KG1 (cell line): ENCODE measurements at regions not wholly inside any gene's neighbourhood (a gene's known extent, or its start where the extent isn't known, plus 50 kb on each side); places are given as distances from the start of the nearest gene placed in this dataset.

ENCODE experiments used
- DNase-seq: peaks from one replicate; lab custom pipeline; 2025; lab: John Stamatoyannopoulos, UW

- no peak for DNase-seq
Measured at GRCh38 chr12:27179400-27180214, 64.5 kb upstream of the STK38L start.

DNA sequence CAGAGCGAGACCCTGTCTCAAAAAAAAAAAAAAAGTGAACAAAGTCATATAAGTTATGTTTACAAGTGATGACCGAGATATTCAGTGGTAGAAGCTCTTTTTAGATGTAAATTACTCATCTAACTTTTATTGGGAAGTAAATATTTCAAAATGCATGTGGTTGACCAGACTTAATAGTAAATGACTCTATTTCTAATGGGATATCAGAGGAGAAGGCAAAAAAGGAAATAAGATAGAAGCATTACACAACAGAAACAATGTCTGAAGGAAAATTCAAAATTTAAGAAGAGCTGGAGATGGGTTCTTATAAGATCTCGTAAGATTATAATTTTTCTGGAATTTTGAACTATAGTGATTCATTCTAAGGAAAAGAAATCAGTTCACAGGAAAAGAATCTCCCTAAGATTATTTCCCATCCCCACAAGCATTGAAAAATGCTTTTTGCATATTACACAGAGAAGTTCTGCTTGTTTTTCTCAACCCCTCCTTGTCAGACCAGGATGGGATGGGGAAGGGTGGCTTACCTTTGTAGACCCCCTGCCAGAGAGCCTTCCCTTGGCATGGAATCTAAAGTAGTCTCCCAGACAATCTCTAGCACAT is 63.1 kb upstream of the STK38L start:
- DNase-seq, result no peak

- no peak for DNase-seq
Measured at GRCh38 chr12:27183342-27183741, 60.7 kb upstream of the STK38L start.

DNA sequence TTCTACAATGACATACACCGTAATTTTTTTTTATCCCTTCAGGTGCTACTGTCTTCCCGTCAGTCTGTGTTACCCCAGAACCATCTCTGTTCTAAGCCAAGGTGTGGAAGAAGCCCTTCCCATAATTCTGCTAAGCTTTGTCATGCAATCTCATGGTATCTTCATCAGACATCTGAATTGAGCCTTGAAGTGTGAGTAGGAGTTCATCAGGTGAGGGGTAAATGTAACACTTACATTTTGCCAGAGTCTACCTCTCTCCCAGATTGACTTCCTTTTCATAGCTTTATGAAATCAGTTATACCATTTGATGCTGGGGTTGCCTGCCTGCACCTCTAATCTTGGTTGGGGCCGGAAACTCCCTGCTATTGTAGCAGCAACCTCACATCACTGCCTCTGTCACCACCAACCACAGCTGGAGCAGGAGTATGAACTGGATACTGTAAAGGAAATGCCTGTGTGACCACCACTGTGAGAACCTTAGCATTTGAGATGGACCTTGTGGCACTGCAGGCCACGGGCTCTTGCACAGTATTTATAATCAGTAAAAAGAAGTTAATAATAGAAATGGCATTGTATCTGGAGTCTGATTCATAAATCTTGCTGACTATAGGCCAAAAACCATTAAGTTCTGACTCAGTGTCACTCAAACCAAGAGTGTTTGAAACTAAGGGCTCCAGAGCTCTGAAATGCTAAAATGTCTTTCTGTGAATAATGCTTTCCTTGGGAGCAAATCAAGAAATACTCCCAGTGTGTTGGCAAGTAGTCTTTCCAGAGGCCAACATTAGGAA is 58.7 kb upstream of the STK38L start:
- no peak for DNase-seq

- DNase-seq, result no peak
Measured at GRCh38 chr12:27186022-27186839, 57.9 kb upstream of the STK38L start.

DNA sequence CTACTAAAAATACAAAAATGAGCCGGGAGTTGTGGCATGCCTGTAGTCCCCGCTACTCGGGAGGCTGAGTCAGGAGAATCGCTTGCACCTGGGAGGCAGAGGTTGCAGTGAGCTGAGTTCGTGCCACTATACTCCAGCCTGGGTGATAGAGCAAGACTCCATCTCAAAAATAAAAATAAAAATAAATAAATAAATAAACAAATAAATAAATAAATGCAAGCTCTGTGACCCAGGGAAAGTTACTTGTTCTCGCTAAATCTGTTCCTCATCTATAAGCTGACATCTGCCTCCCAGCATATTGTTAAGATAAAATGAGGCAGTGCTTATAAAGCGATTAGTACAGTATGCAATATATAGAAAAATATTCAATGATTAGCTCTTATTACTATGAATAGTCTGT is 56.4 kb upstream of the STK38L start:
- DNase-seq, result no peak

DNA sequence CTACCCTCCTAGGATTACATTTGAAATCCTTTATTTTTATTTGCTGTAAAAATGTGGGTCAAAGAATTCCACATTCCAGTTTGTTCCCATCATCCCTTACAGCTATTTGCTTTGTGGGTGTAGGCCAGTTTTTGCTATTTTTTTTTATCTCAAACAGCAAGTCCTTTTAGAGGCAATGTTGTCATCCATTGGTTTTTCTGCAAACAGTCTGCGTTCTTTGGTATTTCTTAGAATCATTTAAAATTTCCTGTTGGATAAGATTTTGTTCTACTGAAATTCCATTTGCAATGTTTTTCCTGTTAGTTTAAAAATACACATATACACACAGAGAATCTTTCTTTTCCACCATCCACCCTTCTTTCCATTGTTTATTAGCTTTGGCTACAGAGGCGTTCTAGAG is 53.3 kb upstream of the STK38L start:
- DNase-seq, result no peak

- no peak for DNase-seq
Measured at GRCh38 chr12:27191531-27191930, 52.6 kb upstream of the STK38L start.

GRCh38 chr12:27192118-27192802 is 51.8 kb upstream of the STK38L start:
- DNase-seq, result no peak

DNA sequence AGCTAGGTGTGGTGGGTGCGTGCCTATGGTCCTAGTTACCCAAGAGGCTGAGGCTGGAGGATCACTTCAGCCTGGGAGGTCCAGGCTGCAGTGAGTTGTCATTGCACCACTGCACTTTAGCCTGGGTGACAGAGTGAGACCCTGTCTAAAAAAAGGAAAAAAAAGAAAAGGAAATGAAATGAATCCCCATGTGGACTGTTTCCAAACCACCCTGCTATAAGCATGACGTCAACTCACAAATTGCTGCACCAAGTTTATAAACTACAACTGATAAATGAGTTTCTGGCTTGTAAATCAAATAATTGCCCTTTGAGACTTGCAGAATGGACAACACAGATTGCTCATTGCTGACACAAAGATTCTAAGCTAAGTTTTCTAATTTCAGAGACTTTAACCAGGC is 51.0 kb upstream of the STK38L start:
- no peak for DNase-seq

DNA sequence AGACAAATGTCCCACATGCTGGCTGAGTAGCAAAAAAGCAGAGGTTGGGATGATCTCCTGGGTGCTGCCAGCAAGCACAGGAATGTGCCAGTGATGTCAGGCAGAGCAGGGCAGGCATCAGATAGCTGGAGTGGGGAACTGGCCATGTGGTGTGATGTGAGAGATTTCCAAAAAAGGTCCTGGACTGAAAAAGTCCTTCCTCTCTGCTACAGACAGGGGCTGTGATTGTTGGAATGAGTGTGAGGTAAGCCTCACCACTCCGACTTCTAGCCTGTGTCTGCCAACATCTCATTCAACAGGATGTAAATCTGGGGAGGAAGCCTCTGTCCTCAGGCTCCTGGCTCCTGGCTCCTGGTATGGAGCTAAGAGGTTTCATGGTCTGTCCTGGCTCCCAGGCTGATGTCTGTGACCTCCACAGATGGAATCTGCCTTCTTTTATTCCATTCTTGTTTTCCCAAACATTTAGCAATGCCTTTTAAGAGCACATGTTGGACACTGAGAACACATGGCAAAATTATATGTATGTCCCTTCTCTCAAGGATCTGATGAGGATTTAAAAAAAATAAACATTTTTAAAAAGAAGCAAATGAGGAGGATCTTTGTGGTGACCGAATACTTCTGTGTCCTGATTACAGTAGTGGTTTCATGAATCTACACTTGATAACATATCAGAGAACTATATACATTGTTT is 50.1 kb upstream of the STK38L start:
- no peak for DNase-seq
